ENCODE measurements at regions not wholly inside any gene's neighbourhood (a gene's known extent, or its start where the extent isn't known, plus 50 kb on each side); places are given as distances from the start of the nearest gene placed in this dataset.

- no peak for DNase-seq
These were observed 62.1 kb upstream of the CFAP46 start for GRCh38 chr10:133004478-133004877.

DNA sequence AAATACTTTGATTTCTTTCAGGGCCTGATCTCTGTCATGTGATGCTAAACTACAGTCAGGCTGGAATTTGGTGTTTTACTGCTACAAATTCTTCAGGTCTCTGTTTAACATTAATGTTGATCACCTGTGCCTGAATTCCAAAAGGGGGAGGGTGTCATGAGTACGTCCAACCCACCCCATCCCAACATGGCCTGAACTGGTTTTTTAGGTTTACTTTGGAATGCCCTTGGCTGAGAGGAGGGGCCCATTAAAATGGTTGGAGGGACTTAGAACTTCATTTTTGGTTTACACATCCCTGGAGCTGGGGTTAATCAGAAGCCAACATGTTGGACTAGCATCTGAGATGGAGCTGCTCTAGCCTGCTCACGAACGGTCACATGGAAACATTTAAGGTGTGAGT, 60.8 kb upstream of the CFAP46 start:
- no peak for DNase-seq

DNA sequence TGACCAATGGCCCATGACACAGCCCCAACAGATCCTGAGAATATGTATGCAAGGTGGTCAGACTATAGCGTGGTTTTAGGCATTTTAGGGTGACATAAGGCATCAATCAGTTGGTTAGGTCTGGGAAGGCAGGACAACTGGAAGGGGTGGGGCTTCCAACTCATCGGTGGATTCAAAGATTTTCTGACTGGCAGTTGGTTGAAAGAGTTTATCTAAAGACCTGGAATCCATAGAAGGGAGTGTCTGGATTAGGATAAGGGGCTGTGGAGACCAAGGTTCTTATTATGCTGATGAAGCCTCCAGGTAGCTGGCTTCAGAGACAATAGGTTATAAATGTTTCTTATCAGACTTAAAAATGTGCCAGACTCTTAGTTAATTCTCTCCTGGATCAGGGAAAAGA, 60.3 kb upstream of the CFAP46 start:
- no peak for DNase-seq

DNA sequence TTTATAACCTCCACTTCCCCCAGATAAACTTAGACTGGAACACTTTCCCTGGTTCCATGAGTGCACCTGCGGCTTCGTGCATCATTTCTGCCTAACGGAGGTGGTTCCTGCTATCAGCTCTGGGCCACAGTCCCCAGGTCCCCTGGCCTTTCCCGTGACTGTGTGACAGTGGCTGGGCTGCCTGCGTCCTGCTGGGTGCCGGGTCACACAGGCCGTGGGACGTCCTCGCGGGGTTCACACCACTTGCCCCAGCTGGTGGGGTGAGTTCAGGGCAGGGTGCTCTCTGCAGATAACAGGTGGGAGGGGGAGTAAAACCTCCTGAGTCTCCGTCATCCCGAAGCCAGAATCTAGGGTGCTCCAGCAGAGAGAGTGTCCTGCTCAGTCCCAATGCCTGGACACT, 58.7 kb upstream of the CFAP46 start:
- no peak for DNase-seq

DNA sequence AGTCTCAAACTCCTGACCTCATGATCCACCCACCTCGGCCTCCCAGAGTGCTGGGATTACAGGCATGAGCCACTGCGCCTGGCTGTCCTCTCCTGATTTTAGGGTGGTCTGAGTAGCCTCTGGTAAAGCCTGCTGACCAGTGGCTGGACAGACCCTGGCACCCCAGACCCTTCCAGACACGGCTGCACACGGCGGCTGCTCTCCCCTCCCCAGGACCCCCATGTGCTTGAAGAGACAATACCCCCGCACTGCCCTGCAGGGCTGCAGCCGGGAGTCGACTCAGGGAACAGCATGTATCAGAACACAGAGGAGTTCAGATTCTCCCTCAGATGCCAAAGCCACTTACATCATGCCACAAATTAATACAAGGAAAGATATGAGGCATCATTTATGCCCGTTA, 58.3 kb upstream of the CFAP46 start:
- DNase-seq: no peak

- no peak for DNase-seq
These were observed 55.3 kb upstream of the CFAP46 start for GRCh38 chr10:132997517-132998265.

DNA sequence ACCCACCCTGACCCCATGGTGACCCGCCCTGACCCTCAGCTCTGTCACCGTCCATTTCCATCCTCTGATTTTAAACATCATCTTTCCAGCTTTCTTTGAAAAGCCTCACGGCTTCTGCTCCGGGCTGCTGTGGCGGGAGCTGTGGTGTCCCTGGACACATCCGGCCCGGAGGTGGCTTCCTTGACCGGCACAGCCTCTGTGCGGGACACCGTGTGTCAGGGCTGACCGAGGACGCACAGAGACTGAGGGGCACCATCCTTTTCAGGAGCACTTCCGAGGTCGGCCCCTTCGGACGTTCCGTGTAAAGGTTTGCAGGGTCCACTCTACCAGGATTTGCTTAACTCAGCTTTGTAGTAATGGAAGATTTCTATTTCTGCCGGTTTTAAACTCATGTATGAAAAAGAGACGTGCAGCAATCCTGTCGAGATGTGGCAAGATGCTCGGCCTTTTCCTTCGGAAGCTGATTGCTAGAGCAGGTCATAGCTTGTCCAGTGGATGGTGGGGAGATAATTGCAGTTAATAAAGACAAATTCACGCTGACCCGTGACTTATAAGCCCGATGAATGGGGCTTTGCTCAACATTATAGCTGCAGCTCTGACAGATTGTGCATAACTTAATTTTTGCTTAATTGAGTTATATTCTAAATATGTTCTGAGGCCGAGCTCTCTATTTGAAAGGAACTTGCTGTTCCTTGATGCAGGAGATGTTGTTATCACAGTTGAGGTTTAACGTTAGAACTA, 54.4 kb upstream of the CFAP46 start:
- DNase-seq: no peak

- DNase-seq: no peak
These were observed 53.7 kb upstream of the CFAP46 start for GRCh38 chr10:132995909-132996602.

DNA sequence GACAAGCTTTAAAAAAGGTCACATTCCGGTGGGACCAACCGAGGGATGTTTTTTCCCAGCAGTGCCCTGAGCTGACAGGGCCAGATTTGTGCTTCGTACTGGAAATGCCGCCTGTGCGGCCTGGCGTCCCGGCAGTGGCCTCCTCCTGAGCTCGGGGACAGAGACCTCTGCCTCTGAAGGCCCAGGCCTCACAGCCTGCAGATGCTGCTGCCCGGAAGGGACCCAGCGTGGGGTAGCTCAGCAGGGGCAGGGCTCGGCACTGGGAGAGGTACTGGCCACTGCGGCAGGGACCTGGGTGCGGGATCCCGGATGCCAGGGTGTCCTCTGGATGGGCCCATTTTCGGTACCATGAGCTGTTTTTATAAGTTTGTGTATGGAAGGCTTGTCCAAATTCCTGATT, 52.4 kb upstream of the CFAP46 start:
- no peak for DNase-seq

DNA sequence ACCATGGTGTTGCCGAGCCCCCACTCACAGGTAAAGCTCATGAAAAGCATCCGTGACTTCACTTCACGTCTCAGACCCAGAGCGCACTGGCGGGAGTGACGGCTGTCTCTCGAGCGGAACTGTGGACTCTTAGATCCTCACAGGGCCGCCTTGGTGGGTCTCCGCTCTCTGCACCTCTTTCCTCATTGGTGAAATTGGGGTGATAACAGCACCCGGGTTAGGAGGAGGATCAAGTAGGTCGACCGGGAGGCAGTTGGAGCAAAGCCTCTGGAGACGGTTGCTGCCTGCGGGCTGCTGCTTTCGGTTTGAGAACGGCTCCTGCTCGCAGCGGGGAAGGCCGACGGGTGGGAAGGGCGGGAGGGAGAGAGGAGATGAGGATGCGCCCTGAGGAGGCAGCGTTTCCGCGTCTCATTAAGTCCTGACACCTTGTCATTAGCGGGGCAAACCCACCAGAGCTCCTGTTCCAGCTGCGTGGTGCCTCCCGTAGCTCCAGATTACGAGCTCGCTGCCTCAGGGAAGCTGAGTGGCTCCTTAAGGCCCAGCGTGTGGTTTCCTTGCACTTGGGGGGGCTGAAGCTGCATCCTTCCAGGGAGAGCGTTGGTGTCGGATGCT, 51.9 kb upstream of the CFAP46 start:
- peak; percentile 24 for DNase-seq

GRCh38 chr10:132993271-132994184, 51.2 kb upstream of the CFAP46 start:
- no peak for DNase-seq

DNA sequence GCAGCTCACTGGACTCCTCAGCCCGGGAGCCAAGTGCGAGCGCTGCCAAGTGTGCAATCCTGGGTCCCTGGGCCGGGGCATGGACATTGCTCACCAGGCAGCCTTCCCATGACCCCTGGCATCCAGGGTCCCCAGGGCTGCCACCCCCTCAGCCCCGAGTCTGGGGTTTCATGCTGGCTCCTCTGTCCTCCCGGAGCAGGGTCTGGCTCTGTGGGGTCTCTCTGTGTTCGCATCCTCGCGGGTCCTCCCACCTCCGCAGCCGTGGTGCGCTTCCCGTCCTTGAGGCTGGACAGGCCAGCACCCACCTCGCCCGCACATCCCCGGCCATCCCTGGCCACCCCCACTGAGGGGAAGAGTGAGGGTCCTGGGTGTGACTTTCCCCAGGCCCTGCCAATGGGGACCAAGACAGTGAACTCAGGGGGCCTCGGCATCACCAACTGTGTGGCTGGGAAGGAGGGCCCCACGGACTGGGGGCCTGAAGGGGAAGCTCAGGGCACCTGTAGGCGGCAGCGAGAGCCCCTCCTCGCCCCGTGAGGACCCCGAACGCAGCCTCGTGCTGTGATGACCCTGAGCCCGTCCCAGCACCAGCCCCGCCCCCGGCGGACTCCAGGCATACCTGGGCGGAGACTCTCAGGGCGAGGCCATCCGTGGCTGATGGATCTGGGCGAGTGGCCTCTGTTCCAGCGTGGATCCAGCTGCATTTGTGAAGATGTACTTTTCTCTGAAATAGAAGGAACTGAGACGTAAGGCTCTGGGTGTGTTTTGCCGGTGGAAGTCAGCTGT, 50.3 kb upstream of the CFAP46 start:
- DNase-seq: no peak

All from fibroblast of skin of back (primary cell).